Adrenal gland (tissue), 9 donors: ENCODE measurements at regions not wholly inside any gene's neighbourhood (a gene's known extent, or its start where the extent isn't known, plus 50 kb on each side); places are given as distances from the start of the nearest gene placed in this dataset.

Source experiments
- DNase-seq, 7 donors: peaks; one replicate each; pipeline ENCODE4 v3.0.0-alpha.2; 2019 to 2020
- H3K27ac ChIP-seq, 5 donors: fragments of 200-600 bp; sonication (generic) in 4 of 5; 1 replicate in 3 of 5; 2 replicates in 2 of 5; pipeline versions ENCODE4 v1.5.1 to v1.8.0; 2016 to 2020; ENCODE audit warnings: mild to moderate bottlenecking in 1 of 5
- H3K27me3 ChIP-seq: fragments of 200-600 bp; 2 replicates; pipeline ENCODE4 v1.8.0; 2021
- H3K36me3 ChIP-seq, 2 donors: fragments of 200-600 bp; replicated peaks in 1 of 2; 1 replicate in 1 of 2; 2 replicates in 1 of 2; pipeline versions ENCODE4 v1.5.1 to v1.8.0; 2018 to 2022
- H3K4me1 ChIP-seq, 2 donors: fragments of 200-600 bp; replicated peaks in 1 of 2; 1 replicate in 1 of 2; 2 replicates in 1 of 2; pipeline versions ENCODE4 v1.5.1 to v1.8.0; 2018 to 2021
- H3K4me3 ChIP-seq, 4 donors: fragments of 200-600 bp; sonication (generic) in 3 of 4; one replicate each; pipeline ENCODE4 v1.5.1; 2016 to 2018
- H3K9me3 ChIP-seq, 3 donors: fragments of 200-600 bp; sonication (generic) in 1 of 3; replicated peaks in 1 of 3; 1 replicate in 2 of 3; 2 replicates in 1 of 3; pipeline versions ENCODE4 v1.5.1 to v1.8.0; 2016 to 2021
- POLR2A ChIP-seq, 2 donors: fragments of 450-650 bp; IDR thresholded peaks; one replicate each; pipeline ENCODE4 v1.6.1; 2017; ENCODE audit warnings: antibody characterized with exemption in 2 of 2, mild to moderate bottlenecking in 2 of 2, moderate library complexity in 1 of 2
- WGBS, 4 donors: extraction: QIAGEN DNeasy Blood & Tissue Kit in 2 of 4; methylation state at CpG; one replicate each; pipeline versions ENCODE4 v1.1.5 to v1.1.7; 2013 to 2017; 5-methylcytosine and 5-hydroxymethylcytosine counted together
- intact Hi-C, 2 donors: fragments of 100-400 bp; cut with DNase I; formaldehyde crosslinking; loops; one replicate each; pipeline versions ENCODE4 v1.14.1 to v1.15.0; 2022 to 2023
- TF ChIP-seq, protein P1 (sequence below), 6 experiments: fragments of 450-650 bp in 4 of 6; fragments of 200-600 bp in 2 of 6; sonication (generic) in 1 of 6; IDR thresholded peaks; 1 replicate in 5 of 6; 2 replicates in 1 of 6; pipeline versions ENCODE4 v1.5.1 to v1.8.0; 2016 to 2021; ENCODE audit warnings: antibody characterized with exemption in 6 of 6, mild to moderate bottlenecking in 2 of 6, moderate library complexity in 1 of 6
- donor health status: healthy with polysubstance abuse.
- donor health status: Bipolar disorder and iron deficiency.
- donor health status: DM: yes; HTN: yes; CAD: no.
- donor health status: DM: no; HTN: no; CAD: no.
- donor health status: DM: no; HTN: no; CAD: no.

DNA sequence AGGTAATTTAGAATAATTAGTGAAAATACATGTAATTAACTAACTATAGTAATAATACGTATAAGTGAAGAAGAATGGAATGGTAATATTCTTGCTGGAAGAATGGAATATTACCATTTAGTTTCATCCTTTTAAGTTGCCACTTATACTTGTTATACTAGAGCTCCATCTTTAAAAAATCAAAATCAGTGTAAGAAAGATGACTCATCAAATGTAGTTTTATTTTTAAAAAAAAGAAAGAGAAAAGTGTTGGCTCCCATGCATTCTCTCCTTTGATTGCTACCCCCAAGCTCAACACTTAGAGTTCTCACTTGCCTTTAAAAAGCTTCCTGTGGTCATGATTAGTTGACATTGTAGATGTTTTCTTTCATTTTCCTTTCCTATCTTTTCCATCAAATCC is 82.4 kb upstream of the KIF2B start:
- DNase-seq: no peak
- 76 to 91% (median 86%) methylated on average over 1 of the region's 1 CpG for WGBS, 4 donors
- no peaks in the 10 kb centered on the region for H3K9me3 ChIP-seq
- intact Hi-C loops: no loop called here
- TF ChIP-seq, protein P1, sequence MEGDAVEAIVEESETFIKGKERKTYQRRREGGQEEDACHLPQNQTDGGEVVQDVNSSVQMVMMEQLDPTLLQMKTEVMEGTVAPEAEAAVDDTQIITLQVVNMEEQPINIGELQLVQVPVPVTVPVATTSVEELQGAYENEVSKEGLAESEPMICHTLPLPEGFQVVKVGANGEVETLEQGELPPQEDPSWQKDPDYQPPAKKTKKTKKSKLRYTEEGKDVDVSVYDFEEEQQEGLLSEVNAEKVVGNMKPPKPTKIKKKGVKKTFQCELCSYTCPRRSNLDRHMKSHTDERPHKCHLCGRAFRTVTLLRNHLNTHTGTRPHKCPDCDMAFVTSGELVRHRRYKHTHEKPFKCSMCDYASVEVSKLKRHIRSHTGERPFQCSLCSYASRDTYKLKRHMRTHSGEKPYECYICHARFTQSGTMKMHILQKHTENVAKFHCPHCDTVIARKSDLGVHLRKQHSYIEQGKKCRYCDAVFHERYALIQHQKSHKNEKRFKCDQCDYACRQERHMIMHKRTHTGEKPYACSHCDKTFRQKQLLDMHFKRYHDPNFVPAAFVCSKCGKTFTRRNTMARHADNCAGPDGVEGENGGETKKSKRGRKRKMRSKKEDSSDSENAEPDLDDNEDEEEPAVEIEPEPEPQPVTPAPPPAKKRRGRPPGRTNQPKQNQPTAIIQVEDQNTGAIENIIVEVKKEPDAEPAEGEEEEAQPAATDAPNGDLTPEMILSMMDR (IDR thresholded peaks at IDR 0.05): no peak
- no peak for TF ChIP-seq POLR2A (IDR thresholded peaks at IDR 0.05)
- H3K27ac ChIP-seq: no peak overlapping the region
- no peak overlapping the region for H3K4me3 ChIP-seq
- H3K4me1 ChIP-seq: no peaks in the 10 kb centered on the region
- H3K36me3 ChIP-seq: no peaks in the 10 kb centered on the region
- H3K27me3 ChIP-seq: no peaks in the 10 kb centered on the region

DNA sequence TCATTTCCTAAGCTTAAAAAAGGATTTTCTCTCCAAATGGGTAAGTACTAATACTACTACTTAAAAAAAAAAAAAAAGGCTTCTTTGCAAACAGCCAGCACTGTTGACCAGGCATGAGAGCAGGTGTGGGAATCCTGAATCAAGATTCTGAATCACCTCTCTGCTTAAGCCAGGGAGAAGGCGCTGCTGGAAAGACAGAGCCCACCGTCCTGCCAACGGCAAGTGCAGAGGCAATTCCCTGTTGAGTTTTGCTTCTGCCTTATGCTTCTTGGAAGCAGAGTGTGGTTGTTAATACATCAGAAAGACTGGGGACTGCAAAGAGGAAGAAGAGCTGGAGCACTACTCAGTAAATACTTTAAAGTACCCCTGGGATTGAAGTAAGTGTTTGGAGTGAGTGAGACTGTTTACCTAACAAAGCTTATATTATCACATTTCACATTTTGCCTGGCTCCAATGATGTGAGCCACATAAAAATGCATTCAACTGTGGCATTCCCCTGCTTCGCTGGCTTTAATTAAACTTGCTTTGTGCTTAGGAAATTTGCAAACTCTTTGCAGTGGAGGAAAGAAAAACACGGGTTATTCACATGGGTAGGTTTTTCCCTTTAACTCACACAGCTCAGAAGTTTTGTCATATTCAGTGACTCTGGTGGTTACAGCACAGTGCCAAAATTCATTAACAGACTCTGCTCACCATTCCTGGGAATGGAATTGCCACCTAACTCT is 86.0 kb upstream of the KIF2B start:
- 66 to 76% (median 69%) methylated on average over 5 of the region's 5 CpGs for WGBS, 4 donors
- DNase-seq: no peak
- intact Hi-C loops: no loop called here
- TF ChIP-seq POLR2A (IDR thresholded peaks at IDR 0.05): no peak
- TF ChIP-seq, protein P1 (IDR thresholded peaks at IDR 0.05): no peak
- no peaks in the 10 kb centered on the region for H3K4me1 ChIP-seq
- no peaks in the 10 kb centered on the region for H3K9me3 ChIP-seq
- H3K27ac ChIP-seq: no peak overlapping the region
- H3K4me3 ChIP-seq: no peak overlapping the region
- H3K27me3 ChIP-seq: no peaks in the 10 kb centered on the region
- H3K36me3 ChIP-seq: no peaks in the 10 kb centered on the region

DNA sequence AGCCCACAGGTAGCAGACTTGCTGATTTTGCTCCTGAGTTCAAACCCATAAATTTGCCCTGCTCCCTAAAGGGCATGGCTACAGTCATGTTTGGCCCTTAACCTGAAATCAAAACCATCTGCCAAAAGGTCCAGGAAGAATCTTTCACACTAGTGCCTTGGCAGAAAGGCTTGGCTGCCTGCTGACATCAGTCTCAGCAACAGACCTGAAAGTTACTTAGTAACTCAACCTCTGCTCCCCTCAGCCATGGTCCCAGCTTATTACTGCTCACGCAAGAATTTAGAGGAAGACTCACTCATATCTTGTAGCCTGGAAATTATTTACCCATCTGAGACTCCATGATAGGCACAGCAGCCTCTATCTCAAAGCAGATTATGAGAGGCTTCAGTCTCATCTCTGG is 98.0 kb upstream of the KIF2B start:
- intact Hi-C loops: no loop called here
- Histone ChIP-seq H3K36me3 (no peaks in the 10 kb centered on the region), H3K27me3 (no peaks in the 10 kb centered on the region), H3K4me3 (no peak overlapping the region), H3K9me3 (no peaks in the 10 kb centered on the region), H3K27ac (no peak overlapping the region), H3K4me1 (no peaks in the 10 kb centered on the region)
- TF ChIP-seq POLR2A (IDR thresholded peaks at IDR 0.05): no peak
- TF ChIP-seq, protein P1 (IDR thresholded peaks at IDR 0.05): no peak
- WGBS, 4 donors: 80 to 93% (median 88%) methylated on average over 1 of the region's 1 CpG
- DNase-seq: no peak

DNA sequence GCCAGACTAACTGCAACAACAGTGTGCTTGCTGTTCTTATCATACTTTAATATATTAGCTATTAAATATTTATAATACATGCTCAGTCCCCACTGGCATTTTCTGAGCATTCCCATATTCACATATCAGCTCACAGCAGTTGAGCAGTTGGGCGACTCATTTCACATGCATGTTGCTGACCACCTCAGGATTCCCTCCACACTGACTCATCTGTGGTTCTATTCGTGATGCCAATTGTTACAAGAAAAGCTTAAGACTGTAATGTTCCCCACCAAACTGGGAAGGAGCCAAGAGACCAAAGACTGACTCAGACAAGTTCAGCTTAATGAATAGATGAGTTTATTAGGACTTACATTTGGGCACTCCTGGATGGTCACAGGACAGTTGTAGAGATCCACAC is 100.3 kb upstream of the KIF2B start:
- no peaks in the 10 kb centered on the region for H3K4me1 ChIP-seq
- 56 to 71% (median 57%) methylated on average over 2 of the region's 2 CpGs for WGBS, 4 donors
- no peaks in the 10 kb centered on the region for H3K27me3 ChIP-seq
- no peak overlapping the region for H3K4me3 ChIP-seq
- TF ChIP-seq, protein P1 (IDR thresholded peaks at IDR 0.05): no peak
- no peak for TF ChIP-seq POLR2A (IDR thresholded peaks at IDR 0.05)
- no peak overlapping the region for H3K27ac ChIP-seq
- intact Hi-C loops: no loop called here
- no peak for DNase-seq
- no peaks in the 10 kb centered on the region for H3K9me3 ChIP-seq
- no peaks in the 10 kb centered on the region for H3K36me3 ChIP-seq
